Fibroblast of lung (primary cell): ENCODE measurements at regions not wholly inside any gene's neighbourhood (a gene's known extent, or its start where the extent isn't known, plus 50 kb on each side); places are given as distances from the start of the nearest gene placed in this dataset.

Experiments
- EZH2 ChIP-seq: IDR thresholded peaks from 2 replicates; pipeline ENCODE4 v1.5.1; 2012; ENCODE audit warnings: low read length, control low read depth, mild to moderate bottlenecking; ENCODE audit errors: missing control alignments
- TF ChIP-seq, protein P1 (sequence below), 2 donors: IDR thresholded peaks in 1 of 2; conservative IDR thresholded peaks in 1 of 2; 1 replicate in 1 of 2; 2 replicates in 1 of 2; pipeline ENCODE4 v1.5.1; 2011 to 2012; ENCODE audit warnings: low read length in 2 of 2, control low read depth in 1 of 2, inconsistent platforms in 1 of 2, low read depth in 1 of 2, mild to moderate bottlenecking in 1 of 2

DNA sequence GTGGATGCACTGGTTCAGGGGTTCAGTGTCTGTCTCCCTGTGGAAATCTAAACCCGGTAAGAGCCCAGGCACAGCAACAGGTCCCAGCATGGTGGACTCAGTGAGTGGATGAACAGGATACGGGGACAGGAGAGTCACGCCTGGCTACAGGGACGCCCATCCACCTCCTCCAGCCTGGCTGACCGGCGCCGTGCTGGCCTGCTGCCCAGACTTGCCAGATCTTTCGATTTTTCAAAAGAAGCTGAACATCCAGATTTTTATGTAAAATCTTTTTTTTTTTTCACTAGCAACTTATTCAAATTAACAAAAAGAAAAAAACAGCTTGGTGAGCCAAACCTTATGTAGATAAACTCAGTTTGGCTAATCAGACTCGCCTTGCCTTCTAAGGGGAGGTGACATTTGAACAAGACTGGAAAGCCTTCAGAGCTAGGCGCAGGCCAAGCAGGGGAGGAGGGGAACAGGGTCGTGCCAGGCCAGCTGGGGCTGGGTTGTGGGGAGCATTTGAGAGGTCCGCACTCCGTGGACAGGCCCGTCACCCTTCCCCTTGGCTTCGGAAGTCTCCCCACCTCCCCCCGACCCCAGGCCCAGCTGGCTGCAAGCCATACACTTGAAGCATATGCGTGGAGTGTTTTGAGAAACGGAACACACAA, 87.8 kb upstream of the NCOR2 start:
- TF ChIP-seq, protein P1, sequence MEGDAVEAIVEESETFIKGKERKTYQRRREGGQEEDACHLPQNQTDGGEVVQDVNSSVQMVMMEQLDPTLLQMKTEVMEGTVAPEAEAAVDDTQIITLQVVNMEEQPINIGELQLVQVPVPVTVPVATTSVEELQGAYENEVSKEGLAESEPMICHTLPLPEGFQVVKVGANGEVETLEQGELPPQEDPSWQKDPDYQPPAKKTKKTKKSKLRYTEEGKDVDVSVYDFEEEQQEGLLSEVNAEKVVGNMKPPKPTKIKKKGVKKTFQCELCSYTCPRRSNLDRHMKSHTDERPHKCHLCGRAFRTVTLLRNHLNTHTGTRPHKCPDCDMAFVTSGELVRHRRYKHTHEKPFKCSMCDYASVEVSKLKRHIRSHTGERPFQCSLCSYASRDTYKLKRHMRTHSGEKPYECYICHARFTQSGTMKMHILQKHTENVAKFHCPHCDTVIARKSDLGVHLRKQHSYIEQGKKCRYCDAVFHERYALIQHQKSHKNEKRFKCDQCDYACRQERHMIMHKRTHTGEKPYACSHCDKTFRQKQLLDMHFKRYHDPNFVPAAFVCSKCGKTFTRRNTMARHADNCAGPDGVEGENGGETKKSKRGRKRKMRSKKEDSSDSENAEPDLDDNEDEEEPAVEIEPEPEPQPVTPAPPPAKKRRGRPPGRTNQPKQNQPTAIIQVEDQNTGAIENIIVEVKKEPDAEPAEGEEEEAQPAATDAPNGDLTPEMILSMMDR (conservative IDR thresholded peaks at IDR 0.05 in 1 of 2, IDR thresholded peaks at IDR 0.05 in 1 of 2; ENCODE audit: low read depth in 1 of 2, low read length in 2 of 2), result no peak
- TF ChIP-seq EZH2, result no peak
